Breast epithelium (tissue), 4 donors: ENCODE measurements at regions not wholly inside any gene's neighbourhood (a gene's known extent, or its start where the extent isn't known, plus 50 kb on each side); places are given as distances from the start of the nearest gene placed in this dataset.

Source experiments
- DNase-seq, 2 donors: peaks; one replicate each; pipeline ENCODE4 v3.0.0-alpha.2; 2019; ENCODE audit warnings: low spot score in 2 of 2
- H3K27ac ChIP-seq, 2 donors: fragments of 200-600 bp; sonication (generic) in 1 of 2; one replicate each; pipeline ENCODE4 v1.5.1; 2016 to 2019; ENCODE audit warnings: mild to moderate bottlenecking in 1 of 2
- H3K27me3 ChIP-seq, 2 donors: fragments of 200-600 bp; sonication (generic) in 1 of 2; one replicate each; pipeline versions ENCODE4 v1.5.1 to v1.6.0; 2017 to 2019; ENCODE audit warnings: control low read depth in 1 of 2, mild to moderate bottlenecking in 1 of 2
- H3K36me3 ChIP-seq: fragments of 200-600 bp; one replicate; pipeline ENCODE4 v1.5.1; 2019
- H3K4me1 ChIP-seq, 2 donors: fragments of 200-600 bp; sonication (generic); one replicate each; pipeline ENCODE4 v1.5.1; 2016 to 2019; ENCODE audit warnings: control low read depth in 1 of 2
- H3K4me3 ChIP-seq, 3 donors: fragments of 200-600 bp; sonication (generic); 1 replicate in 2 of 3; 2 replicates in 1 of 3; pipeline ENCODE4 v1.5.1; 2016 to 2019; ENCODE audit warnings: mild to moderate bottlenecking in 3 of 3, moderate library complexity in 2 of 3
- H3K9me3 ChIP-seq, 2 donors: fragments of 200-600 bp; sonication (generic) in 1 of 2; one replicate each; pipeline ENCODE4 v1.5.1; 2016 to 2019; ENCODE audit warnings: control low read depth in 1 of 2
- CTCF ChIP-seq, 3 donors: fragments of 450-650 bp; IDR thresholded peaks; one replicate each; pipeline ENCODE4 v1.5.1; 2016 to 2017; ENCODE audit warnings: antibody characterized with exemption in 3 of 3, mild to moderate bottlenecking in 3 of 3, moderate library complexity in 3 of 3
- POLR2A ChIP-seq: fragments of 450-650 bp; IDR thresholded peaks from one replicate; pipeline ENCODE4 v1.6.1; 2016; ENCODE audit warnings: antibody characterized with exemption, mild to moderate bottlenecking, moderate library complexity
- POLR2AphosphoS5 ChIP-seq, 3 donors: sonication (generic); formaldehyde crosslinking; IDR thresholded peaks; one replicate each; pipeline ENCODE4 v1.6.1; 2017; ENCODE audit warnings: antibody characterized with exemption in 3 of 3
- intact Hi-C: fragments of 100-400 bp; cut with DNase I; formaldehyde crosslinking; loops from one replicate; pipeline ENCODE4 v1.15.1; 2023; ENCODE audit warnings: low total_unique reads

GRCh38 chrX:5638572-5638971 lies 590.1 kb downstream of the NLGN4X start:
- DNase-seq: no peak
- Histone ChIP-seq H3K27ac (no peak overlapping the region), H3K27me3 (no peaks in the 10 kb centered on the region), H3K4me1 (no peaks in the 10 kb centered on the region), H3K9me3 (no peaks in the 10 kb centered on the region), H3K36me3 (no peaks in the 10 kb centered on the region), H3K4me3 (no peak overlapping the region)
- TF ChIP-seq POLR2AphosphoS5 (IDR thresholded peaks at IDR 0.05) (no peak), POLR2A (no peak), CTCF (IDR thresholded peaks at IDR 0.05) (no peak)
- intact Hi-C loops: no loop called here

- Histone ChIP-seq H3K36me3 (no peaks in the 10 kb centered on the region), H3K27ac (no peak overlapping the region), H3K4me1 (no peaks in the 10 kb centered on the region), H3K4me3 (no peak overlapping the region), H3K9me3 (no peaks in the 10 kb centered on the region), H3K27me3 (no peaks in the 10 kb centered on the region)
- intact Hi-C loops: no loop called here
- no peak for DNase-seq
- TF ChIP-seq POLR2AphosphoS5 (IDR thresholded peaks at IDR 0.05): no peak
- TF ChIP-seq POLR2A: no peak
- TF ChIP-seq CTCF (IDR thresholded peaks at IDR 0.05): no peak
Measured at GRCh38 chrX:5632887-5633286, 595.8 kb downstream of the NLGN4X start.

GRCh38 chrX:5632061-5632614 lies 596.5 kb downstream of the NLGN4X start:
- no peaks in the 10 kb centered on the region for H3K36me3 ChIP-seq
- DNase-seq: no peak
- H3K4me3 ChIP-seq: no peak overlapping the region
- intact Hi-C loops: no loop called here
- no peak overlapping the region for H3K27ac ChIP-seq
- TF ChIP-seq CTCF (IDR thresholded peaks at IDR 0.05): no peak
- no peak for TF ChIP-seq POLR2A
- no peak for TF ChIP-seq POLR2AphosphoS5 (IDR thresholded peaks at IDR 0.05)
- no peaks in the 10 kb centered on the region for H3K27me3 ChIP-seq
- no peaks in the 10 kb centered on the region for H3K4me1 ChIP-seq
- H3K9me3 ChIP-seq: no peaks in the 10 kb centered on the region

- no peaks in the 10 kb centered on the region for H3K4me1 ChIP-seq
- no peak overlapping the region for H3K4me3 ChIP-seq
- no peak for DNase-seq
- intact Hi-C loops: no loop called here
- H3K9me3 ChIP-seq: no peaks in the 10 kb centered on the region
- no peak for TF ChIP-seq CTCF (IDR thresholded peaks at IDR 0.05)
- TF ChIP-seq POLR2A: no peak
- TF ChIP-seq POLR2AphosphoS5 (IDR thresholded peaks at IDR 0.05): no peak
- no peaks in the 10 kb centered on the region for H3K36me3 ChIP-seq
- H3K27me3 ChIP-seq: no peaks in the 10 kb centered on the region
- H3K27ac ChIP-seq: no peak overlapping the region
Measured at GRCh38 chrX:5617666-5618065, 611.0 kb downstream of the NLGN4X start.

GRCh38 chrX:5595570-5595969 lies 633.1 kb downstream of the NLGN4X start:
- H3K27ac ChIP-seq: no peak overlapping the region
- H3K4me1 ChIP-seq: no peaks in the 10 kb centered on the region
- peaks cover 4 to 8% of the 10 kb centered on the region in 2 donors for H3K9me3 ChIP-seq
- no peaks in the 10 kb centered on the region for H3K36me3 ChIP-seq
- TF ChIP-seq POLR2AphosphoS5 (IDR thresholded peaks at IDR 0.05): no peak
- TF ChIP-seq CTCF (IDR thresholded peaks at IDR 0.05): no peak
- no peak for TF ChIP-seq POLR2A
- intact Hi-C loops: no loop called here
- H3K27me3 ChIP-seq: no peaks in the 10 kb centered on the region
- no peak overlapping the region for H3K4me3 ChIP-seq
- no peak for DNase-seq
